NCI-H82 treated with DMSO at 0.1 percent for 48 hours (cell line): ENCODE measurements at regions not wholly inside any gene's neighbourhood (a gene's known extent, or its start where the extent isn't known, plus 50 kb on each side); places are given as distances from the start of the nearest gene placed in this dataset.
"Not testable (repeated sequence)": the region's sequence is repeated elsewhere in the genome, so short reads cannot be mapped to it uniquely, and the experiment has no call there.

ENCODE experiments used
- DNase-seq: peaks from one replicate; lab custom pipeline; 2025; ENCODE audit not compliant: unreplicated experiment; lab: John Stamatoyannopoulos, UW

DNA sequence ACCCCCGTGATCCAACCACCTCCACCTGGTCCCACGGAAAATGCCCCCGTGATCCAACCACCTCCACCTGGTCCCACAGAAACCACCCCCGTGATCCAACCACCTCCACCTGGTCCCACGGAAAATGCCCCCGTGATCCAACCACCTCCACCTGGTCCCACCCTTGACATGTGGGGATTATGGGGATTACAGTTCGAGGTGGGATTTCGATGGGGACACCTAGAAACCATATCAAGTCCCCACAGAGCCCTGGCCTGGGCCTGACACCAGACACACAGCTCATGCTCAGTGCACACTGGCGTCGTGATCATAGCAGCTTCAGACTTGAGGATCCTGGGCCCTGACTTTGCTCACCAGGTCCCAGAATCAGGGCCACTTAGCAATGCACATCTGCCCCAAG, 637.7 kb downstream of the TBC1D22A start:
- DNase-seq: not testable (repeated sequence)

DNA sequence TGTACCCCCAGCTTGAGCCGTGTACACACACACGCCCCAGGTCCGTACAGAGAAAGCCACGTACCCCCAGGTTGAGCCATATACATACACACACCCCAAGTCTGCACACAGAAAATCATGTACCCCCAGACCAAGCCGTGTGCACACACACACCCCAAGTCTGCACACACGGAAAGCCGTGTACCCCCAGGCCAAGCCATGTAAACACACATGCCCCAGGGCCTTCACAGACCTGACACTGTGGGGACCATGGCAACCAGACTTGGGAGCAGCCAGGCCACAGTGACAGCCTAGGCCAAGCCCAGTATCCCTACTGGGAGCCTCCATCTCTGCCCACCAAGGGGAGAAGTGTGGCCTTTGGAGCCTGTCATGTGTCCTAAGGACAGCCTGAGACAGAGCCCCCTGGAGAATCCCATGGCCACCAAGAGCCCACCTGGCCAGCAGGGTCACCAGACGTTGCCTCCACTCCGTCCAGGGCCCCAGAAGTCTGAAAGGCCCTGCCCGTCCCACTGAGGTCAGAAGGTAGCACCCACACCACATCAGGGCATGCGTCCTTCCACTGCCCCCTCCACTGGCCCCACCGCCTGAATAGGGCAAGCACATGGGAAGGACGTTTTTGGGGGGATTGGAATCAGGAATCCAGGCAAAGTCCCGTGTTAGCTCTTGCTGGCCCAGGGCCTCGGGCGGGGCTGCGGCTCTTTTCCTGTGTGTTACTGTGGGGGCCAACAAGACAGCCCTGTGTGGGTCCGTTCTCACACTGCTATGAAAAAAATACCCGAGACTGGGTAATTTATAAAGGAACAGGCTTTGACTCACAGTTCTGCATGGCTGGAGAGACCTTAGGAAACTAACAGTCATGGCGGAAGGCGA, 636.7 kb downstream of the TBC1D22A start:
- DNase-seq: no peak

DNA sequence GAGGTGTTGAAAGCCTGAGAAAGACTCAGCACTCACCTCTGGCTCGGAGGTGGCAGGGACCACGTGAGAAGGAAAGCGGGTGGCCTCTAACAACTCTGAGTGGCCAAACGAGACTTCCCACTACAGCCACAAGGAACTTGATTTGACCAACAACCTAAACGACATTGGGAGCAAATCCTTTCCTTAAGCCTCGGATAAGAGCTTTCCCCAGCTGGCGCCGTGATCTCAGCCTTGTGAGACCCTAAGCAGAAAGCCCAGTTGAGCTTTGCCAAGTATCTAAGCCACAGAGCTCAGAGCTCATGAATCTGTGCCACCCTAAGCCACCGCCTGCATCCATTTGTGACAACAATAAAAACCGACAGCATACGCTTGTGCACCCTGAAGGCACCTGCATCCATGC, 636.0 kb downstream of the TBC1D22A start:
- DNase-seq: peak; percentile 56

DNA sequence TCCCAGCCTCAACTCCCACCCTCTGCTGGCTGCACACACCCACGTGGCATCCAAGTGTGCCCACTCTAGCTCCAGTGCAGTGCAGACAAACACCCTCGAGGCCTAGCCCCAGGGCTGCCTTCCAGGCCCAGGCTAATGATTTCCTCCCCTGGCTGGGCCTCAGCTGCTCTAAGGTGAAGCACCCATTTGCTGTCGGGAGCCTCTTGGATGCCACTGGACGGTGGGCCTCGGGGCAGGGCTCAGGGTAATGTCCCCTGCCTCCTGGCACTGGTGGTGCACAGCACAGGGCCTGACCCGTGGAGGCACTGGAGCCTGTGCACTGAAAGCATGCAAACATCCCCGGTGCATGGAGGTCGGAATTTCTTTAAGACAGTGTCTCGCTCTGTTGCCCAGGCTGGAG, 635.2 kb downstream of the TBC1D22A start:
- no peak for DNase-seq

DNA sequence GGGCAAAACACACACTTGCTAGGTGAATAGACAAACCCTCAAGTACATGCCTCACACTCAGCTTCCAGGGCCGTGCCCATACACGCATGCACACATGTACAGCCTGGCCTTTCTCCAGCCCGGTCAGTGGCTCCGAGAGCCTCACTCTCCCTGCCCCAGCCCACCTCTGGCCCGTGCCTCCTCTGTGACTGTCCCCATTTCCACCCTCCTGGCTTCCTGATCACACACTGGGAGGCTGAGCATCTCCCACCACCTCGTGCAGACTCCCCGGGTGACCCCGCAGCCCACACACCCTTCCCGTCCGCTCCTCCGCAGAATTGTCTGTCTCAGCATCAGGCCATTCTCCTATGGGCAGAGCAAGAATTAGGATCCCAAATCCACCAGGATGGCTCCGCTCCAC, 634.1 kb downstream of the TBC1D22A start:
- DNase-seq: no peak

DNA sequence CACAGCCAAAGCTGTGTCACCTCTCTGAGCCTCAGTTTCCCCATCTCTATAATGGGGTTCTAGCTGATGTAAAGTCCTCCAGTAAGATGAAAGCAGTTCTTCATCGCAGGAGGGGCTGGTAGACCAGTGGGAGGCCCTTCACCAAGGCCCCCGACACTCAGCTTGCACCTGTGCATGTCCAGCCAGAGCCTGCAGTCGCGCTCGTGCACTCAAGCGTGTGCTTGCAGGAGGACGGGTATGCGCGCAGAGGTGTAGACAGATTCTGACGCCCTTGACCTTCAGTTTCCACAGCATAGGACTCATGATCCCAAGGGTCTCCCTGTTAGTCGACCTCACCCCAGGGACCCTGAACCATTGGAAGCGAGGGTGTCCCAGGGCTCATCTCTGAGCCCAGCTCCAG, 633.7 kb downstream of the TBC1D22A start:
- DNase-seq: no peak

DNA sequence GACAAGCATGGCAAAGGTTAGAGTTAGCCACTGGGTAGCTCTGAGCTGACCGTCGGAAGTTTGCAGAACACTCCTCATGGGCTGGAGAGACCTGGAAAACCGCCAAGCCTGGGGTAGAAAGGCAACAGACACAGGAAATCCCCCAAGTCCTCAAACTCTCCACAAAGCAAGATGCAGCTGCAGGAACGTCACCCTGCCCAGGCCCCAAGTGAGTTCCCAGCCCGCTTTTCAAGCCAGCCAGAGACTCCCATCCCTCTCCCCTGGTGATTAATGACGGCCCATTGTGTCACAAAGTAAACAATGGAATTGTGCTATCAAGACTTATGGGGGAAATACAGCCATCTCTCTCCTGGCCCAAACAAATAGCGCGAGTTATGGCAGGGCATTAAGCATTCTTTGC, 633.0 kb downstream of the TBC1D22A start:
- DNase-seq: no peak

DNA sequence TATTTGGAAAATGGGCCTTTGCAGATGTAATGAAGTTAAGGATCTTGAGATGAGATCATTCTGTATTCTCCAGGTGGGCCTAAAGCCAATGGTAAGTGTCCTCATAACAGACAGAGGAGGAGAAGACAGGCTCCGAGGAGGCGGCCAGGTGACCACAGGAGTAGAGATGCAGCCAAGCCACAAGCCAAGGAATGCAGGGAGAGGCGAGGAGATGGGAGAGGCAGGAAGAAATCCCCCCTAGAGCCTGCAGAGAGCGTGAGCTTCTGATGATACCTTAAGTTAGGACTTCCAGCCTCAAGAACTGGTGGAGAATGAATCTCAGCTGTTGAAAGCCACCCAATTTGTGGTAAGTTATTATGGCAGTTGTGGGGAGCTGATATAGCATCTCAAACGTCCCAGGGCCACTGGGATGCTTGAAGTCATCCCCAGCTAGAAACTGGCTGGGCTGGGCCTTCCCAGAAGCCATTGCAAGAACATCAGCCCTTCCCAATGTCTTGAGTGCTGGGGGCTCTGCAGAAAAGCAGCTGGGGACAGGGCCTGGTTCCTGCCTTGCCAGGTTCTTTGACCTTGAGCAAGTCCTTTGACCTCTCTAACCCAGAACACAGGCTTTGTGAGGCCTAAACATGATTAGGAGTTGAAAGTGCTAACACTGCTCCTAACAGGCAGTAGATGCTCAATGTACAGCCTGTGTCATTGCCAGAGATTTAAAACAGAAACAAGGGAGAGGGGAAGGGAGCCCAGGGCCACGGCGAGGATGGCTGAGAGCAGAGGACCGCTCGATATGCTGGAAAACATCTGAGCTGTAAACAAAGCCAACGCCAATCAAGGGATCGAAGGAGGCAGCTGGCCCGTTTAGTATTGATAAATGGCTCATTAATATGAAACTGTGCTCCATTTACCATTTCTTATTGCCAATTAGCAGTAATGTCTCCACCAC, 632.3 kb downstream of the TBC1D22A start:
- DNase-seq: no peak

DNA sequence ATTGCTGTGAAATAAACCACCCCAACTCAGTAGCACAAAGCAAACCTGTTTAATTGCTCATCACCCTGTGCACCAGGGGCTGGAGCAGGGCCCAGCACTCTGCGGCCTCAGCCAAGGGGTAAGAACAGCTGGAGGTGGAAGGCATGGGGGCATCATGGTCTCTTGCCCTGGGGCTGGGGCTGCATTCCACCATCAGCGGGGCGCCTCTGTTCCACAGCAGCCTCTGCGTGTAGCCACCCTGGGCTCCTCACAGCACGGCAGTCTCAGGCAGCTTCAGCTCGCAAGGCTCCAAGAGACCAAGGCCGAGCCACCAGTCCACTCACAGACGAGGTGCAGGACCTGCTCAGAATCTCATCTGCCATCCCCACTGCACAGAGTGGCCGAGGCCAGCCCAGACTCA, 630.7 kb downstream of the TBC1D22A start:
- DNase-seq: no peak

DNA sequence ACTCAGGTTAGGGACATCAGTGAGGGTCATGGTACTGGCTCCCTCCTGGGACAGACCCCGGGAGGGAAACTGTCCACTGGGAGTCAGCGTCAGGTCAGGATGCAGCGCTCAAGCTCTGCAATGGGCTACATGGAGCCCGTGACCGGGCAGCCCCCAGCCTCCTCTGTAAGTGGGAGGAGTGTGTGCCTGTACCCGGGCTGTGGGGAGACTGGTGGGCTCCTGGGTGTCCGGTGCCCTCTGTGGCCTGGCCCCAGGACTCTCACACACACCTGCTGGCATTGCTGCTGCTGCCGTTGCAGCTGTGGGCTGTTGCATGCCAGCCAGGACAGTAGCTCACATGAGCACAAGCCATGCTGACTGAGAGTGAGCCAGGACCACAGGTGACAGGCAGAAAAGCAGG, 630.3 kb downstream of the TBC1D22A start:
- no peak for DNase-seq

DNA sequence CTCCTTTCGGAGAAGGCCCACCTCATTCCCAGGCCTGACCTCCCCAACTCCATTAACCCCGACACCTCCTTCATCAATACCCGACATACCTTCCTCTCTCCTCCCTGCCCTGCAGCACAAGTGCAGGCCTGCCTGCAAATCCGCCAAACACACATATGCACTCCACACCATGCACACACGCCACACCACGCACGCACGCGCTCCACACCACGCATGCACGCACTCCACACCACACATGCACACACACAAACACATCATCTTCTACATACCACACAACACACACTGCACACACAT, 629.6 kb downstream of the TBC1D22A start:
- no peak for DNase-seq

DNA sequence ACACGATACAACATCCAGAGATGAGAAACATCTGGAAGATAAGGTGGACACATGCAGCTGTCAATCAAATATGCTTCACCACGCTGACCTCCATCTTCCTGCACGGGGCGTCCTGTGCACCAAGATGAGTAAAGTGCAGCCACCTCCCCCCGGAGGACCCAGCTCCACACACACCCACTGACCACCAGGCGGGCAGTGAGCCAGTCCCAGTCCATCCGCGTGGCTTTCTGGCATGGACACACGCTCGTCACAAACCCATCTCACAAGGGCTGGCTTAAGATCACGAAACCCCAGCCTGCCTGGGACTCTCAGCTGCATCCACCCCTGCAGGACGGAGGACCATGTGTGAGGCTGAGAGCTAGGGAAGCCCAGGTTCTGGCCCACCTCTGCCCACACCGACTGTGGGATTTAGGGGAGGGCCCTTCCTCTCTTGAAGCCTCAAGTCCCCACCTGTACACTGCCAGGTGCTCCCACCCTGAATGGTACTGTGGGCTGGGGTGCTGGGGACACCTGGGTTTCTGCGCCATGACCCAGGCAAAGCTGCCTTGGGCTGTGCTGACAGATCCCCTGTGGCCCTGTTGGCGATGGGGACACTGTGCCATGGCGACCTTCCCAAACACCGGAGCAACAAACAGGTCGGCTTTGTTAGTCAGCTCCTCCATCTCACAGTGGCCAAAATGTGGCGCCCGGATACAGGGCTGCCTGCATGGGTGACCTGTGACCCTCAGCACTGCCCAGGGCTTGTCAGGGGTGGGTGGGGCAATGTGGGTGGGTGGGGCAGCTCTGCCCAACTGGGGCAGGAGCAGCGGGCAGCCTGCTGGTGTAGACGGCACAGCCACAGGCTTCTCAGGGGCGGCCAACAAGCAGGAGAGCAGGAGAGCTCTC, 629.0 kb downstream of the TBC1D22A start:
- no peak for DNase-seq

DNA sequence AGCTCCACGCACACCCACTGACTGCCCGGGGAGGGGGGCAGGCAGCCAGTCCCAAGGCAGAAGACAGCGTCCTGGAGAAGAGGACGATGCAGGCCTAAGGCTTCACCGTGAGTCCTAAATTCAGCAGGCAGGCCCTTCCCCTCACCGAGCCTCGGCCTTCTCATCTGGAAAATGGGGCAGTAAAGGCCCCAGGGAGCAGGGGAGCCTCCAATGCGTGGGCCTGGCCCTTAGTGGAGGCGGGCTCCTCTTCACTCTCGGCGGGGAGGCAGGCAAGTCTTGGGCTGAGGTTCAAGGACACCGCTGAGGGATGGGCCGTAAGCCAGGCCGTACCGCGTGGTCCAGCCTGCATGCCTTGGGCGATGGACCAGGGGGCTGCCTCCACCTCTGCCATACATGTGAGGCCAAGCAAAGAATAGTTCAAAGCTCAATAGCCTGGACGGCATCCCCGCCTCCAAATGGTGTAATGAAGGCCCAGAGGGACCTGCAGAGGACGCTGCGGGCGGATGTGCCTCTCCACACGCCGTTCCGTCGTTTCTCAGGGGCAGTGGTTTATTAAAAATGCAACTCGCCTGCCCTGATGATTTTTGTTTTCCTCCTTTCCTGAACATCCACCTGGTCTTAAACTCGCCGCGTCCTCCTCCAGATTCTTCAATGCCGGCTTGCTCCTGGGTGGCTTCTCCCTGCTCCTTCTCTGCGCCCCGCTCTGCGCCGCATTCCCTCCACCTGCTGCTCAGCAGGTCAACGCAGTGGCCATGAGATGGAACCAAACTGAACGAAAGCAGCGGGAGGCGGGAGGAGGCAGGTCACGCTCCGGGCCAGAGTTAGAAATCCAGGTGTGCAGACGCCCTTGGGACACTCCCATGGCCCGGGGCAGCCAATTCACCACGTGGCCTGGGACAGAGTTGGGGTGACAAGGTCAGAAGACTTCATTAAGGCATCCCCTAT, 627.8 kb downstream of the TBC1D22A start:
- DNase-seq: no peak

DNA sequence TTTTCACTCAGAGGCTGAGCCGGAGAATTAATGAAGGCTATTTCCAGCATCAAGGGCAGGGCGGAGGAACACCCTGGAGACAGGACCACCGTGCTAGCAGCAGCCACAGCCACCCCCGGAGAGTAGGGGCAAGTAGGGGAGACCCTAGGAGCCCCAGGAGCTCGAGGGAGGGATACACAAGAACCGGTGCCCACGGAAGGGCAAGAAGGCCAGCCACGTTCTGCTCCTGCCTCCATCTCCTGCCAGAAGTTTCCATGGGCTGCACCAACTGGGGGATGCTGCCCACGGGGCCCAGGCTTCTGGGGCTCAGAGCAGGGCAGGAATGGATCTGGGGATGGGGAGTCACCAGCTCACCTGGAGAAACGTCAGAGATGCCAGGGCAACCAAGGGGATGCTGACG, 626.8 kb downstream of the TBC1D22A start:
- DNase-seq: no peak

DNA sequence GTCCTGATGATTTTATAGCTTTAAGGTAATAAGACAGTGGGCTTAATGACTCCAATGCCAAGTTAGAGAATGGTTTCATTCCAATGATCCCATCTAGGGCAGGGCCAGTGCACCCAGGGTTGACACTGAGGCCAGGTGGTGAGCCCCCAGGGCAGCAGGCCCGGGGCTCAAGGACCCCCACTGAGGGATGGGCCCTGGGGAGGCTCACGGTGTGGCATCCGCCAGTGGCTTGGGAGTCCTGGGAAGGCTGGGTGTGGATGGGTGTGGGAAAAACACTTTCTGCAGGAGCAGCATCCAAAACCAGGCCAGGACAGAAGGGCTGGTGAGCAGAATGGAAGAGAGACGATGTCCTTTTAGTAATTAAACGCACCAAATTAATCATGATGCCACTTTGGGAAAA, 626.3 kb downstream of the TBC1D22A start:
- DNase-seq: no peak

DNA sequence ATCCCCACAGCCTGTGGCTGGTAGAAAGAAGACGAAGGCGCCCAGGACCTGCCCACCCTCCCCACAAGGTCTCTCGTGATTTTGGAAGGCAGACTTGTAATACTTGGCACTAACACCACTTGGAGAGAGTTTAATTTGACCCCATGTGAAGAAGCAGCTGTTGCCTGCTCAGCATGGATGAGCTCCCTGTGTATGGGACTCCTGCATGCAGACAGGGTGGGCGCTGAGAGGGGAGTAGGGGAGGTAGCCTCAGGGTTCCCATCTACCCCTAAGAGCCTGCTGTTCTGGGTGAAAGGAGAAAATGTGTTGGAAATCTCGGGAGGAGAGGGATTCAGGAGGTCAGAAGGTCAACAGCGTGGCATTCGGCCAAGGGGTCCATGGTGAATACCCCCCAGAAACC, 625.9 kb downstream of the TBC1D22A start:
- DNase-seq: no peak

DNA sequence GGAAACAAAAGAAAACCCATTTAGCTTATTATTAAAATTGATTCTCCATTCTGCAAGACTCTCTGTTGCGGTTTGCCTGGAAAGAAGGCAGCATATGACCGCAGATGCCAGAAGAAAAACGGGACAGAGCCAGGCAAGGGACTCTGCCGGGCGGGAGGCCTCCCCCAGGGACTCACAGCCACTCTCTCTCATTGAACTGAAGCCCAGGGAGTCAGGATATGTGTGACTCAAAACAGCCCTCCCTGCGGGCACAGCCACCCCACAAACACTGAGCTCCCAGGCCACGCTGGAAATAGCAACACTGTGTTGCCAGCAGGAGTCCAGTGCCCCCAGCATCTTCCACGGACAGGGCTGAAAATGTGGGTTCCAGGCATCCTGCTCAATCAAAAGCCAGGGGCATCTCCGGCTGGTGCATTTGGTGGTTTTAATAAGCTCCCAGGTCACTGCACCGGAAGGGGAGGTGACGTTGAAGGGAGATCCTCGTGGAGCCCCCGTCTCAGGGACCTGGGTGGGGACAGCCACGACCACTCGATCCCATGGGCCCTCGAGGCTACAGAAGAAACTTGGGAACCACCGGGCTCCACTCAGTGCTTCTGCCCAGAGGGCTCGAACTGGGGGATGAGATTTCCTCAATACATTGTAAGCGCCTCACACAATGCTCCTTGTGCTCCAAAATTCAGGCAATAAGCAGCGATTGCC, 624.5 kb downstream of the TBC1D22A start:
- no peak for DNase-seq

DNA sequence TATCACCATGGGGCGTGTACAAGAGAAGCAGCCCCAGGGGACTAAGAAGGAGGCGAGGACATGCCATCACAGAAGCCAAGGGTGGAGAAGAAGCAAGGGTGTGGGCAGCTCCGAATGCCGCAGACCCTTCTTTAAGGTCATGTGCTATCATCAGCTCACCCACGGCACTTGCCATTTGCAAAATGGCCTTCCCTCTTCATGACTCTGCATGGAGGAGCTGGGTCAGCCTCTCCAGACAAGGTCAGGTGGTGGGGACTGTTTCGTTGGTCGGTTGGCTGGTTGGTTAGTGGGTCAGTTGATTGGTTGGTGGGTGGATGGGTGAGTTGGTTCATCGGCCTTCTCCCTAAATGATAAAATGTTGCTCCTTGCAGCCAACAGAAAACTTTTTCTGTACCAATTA, 622.5 kb downstream of the TBC1D22A start:
- no peak for DNase-seq

DNA sequence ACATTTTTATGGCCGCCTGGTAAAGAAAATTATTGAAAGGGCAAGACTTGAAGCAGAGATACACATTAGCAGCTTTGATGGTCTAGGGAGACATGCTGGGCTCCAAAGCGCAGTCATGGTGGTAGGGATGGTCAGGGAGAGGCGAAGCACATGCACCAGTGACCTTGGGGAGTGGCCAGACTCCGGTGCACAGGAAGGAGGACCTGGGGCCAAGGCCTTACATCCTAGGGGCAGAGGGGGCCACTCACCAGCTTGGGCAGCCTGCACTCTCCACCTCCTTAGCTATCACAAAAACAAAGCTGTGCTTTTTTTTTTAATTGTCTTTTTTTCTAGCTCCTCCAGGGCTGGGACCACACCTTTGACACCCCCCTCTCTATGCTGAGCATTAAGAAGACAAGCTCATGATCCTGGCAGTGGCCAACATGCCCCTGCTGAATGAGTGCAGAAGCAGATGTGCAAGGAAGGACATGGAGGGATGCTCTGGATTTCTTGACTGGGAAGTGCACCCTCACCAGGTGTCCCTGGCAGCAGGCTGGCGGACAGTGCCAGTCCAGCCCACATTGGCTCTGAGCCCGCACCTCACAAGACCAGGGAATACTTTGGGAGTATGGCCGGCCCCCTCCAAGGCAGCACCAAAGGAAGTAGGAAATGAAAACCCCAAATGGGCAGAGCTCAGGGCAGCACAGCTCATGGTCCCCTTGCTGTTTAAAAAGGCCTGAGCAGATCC, 619.9 kb downstream of the TBC1D22A start:
- DNase-seq: no peak
